Effector CD8-positive, alpha-beta T cell (primary cell): ENCODE measurements at regions not wholly inside any gene's neighbourhood (a gene's known extent, or its start where the extent isn't known, plus 50 kb on each side); places are given as distances from the start of the nearest gene placed in this dataset.

Source experiments
- DNase-seq: peaks from one replicate; lab custom pipeline; 2025; lab: John Stamatoyannopoulos, UW

- DNase-seq, result no peak
These were observed 187.7 kb upstream of the C1orf174 start for GRCh38 chr1:4087530-4088420.

- DNase-seq, result no peak
These were observed 188.6 kb upstream of the C1orf174 start for GRCh38 chr1:4088676-4089075.

GRCh38 chr1:4089421-4090175, 189.5 kb upstream of the C1orf174 start:
- DNase-seq, result no peak

GRCh38 chr1:4090556-4090955, 190.5 kb upstream of the C1orf174 start:
- DNase-seq, result no peak

GRCh38 chr1:4090976-4091660, 191.0 kb upstream of the C1orf174 start:
- DNase-seq, result no peak

- DNase-seq, result no peak
These were observed 191.9 kb upstream of the C1orf174 start for GRCh38 chr1:4091996-4092395.

- DNase-seq, result no peak
These were observed 193.9 kb upstream of the C1orf174 start for GRCh38 chr1:4093856-4094565.

GRCh38 chr1:4095433-4095971, 195.4 kb upstream of the C1orf174 start:
- DNase-seq, result no peak

GRCh38 chr1:4101459-4102161, 201.5 kb upstream of the C1orf174 start:
- DNase-seq, result no peak

- DNase-seq, result no peak
These were observed 205.3 kb upstream of the C1orf174 start for GRCh38 chr1:4105300-4105880.

GRCh38 chr1:4106731-4107130, 206.7 kb upstream of the C1orf174 start:
- DNase-seq, result no peak

GRCh38 chr1:4107291-4107690, 207.2 kb upstream of the C1orf174 start:
- no peak for DNase-seq

GRCh38 chr1:4108331-4108730, 208.3 kb upstream of the C1orf174 start:
- DNase-seq, result no peak

GRCh38 chr1:4108758-4109627, 208.9 kb upstream of the C1orf174 start:
- no peak for DNase-seq

- DNase-seq, result no peak
These were observed 209.5 kb upstream of the C1orf174 start for GRCh38 chr1:4109628-4109940.

- DNase-seq, result no peak
These were observed 210.8 kb upstream of the C1orf174 start for GRCh38 chr1:4110888-4111287.

GRCh38 chr1:4113897-4114296, 213.8 kb upstream of the C1orf174 start:
- DNase-seq, result no peak

- no peak for DNase-seq
These were observed 215.3 kb upstream of the C1orf174 start for GRCh38 chr1:4115191-4115900.

- DNase-seq, result no peak
These were observed 217.1 kb upstream of the C1orf174 start for GRCh38 chr1:4117196-4117595.
